ENCODE measurements at regions not wholly inside any gene's neighbourhood (a gene's known extent, or its start where the extent isn't known, plus 50 kb on each side); places are given as distances from the start of the nearest gene placed in this dataset.

- TF ChIP-seq POLR2A (IDR thresholded peaks at IDR 0.05) (no peak), CTCF (IDR thresholded peaks at IDR 0.05) (no peak), POLR2AphosphoS5 (IDR thresholded peaks at IDR 0.05) (no peak)
Observed at GRCh38 chr4:133812954-133813353, 388.6 kb downstream of the PABPC4L start.
